Activated T-cell treated with anti-CD3 and anti-CD28 coated beads for 48 hours (primary cell): ENCODE measurements at regions not wholly inside any gene's neighbourhood (a gene's known extent, or its start where the extent isn't known, plus 50 kb on each side); places are given as distances from the start of the nearest gene placed in this dataset.
"Not testable (repeated sequence)": the region's sequence is repeated elsewhere in the genome, so short reads cannot be mapped to it uniquely, and the experiment has no call there.

Source experiments
- DNase-seq: peaks from one replicate; pipeline ENCODE4 v3.0.0-alpha.2; 2020; ENCODE audit warnings: low read depth

DNA sequence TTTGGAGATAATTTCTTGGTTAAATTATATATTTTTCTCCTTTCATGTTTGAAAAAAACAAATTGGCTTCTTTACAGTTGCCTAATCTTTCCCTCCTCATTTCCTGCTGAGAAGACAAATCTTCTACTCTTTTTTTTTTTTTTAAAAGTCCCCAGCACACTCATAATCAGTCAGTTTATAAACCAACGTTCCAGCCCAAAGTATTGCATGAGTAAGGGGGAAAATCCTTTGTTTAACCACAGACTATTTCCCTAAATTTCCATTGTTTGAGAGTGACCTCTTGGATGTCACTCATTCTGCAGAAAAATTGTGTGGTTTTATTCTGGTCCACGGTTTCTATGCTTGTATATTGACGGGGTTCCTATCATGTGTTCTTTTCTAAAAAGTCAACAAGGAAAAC lies 55.1 kb upstream of the TLR4 start:
- no peak for DNase-seq

GRCh38 chr9:117644932-117645636 lies 59.1 kb upstream of the TLR4 start:
- DNase-seq: no peak

- peak; percentile 35 for DNase-seq
These were observed 59.9 kb upstream of the TLR4 start for GRCh38 chr9:117644133-117644931.

DNA sequence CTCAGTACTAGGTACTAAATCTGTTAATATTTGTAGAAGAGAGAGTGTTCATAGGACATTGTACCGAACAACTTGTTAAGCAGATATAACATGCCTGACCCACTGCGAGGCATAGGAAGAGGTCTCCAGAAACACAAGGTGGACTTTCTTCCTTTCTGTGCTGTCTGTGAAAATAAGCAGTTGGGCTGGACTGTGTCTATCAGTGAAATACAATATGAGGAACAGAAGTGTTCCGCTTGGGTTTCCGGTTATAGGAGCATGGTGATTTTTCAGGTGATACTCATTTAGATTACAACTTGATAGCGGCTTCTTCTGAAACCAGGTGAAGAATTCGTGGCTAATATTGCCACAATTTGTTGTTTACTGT lies 60.9 kb upstream of the TLR4 start:
- DNase-seq: no peak

DNA sequence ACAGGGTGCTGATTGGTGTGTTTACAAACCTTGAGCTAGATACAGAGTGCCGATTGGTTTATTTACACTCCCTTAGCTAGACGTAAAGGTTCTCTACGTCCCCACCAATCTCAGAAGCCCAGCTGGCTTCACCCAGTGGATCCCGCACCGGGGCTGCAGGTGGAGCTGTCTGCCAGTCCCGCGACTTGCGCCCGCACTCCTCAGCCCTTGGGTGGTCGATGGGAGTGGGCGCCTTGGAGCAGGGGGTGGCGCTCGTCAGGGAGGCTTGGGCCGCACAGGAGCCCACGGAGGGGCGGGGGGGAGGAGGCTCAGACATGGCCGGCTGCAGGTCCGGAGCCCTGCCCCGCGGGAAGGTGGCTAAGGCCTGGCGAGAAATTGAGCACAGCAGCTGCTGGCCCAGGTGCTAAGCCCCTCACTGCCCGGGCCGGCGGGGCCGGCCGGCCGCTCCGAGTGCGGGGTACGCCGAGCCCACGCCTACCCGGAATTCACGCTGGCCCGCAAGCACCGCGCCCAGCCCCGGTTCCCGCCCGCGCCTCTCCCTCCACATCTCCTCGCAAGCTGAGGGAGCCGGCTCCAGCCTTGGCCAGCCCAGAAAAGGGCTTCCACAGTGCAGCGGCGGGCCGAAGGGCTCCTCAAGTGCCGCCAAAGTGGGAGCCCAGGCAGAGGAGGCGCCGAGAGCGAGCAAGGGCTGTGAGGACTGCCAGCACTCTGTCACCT lies 61.5 kb upstream of the TLR4 start:
- DNase-seq: not testable (repeated sequence)

GRCh38 chr9:117636681-117637080 lies 67.5 kb upstream of the TLR4 start:
- no peak for DNase-seq

- DNase-seq: no peak
These were observed 79.0 kb upstream of the TLR4 start for GRCh38 chr9:117625154-117625553.

- no peak for DNase-seq
These were observed 80.1 kb upstream of the TLR4 start for GRCh38 chr9:117624106-117624505.

- DNase-seq: no peak
These were observed 81.9 kb upstream of the TLR4 start for GRCh38 chr9:117622347-117622746.

GRCh38 chr9:117616431-117616831 lies 87.8 kb upstream of the TLR4 start:
- no peak for DNase-seq

GRCh38 chr9:117612317-117612716 lies 91.9 kb upstream of the TLR4 start:
- DNase-seq: no peak

GRCh38 chr9:117597977-117598376 lies 106.2 kb upstream of the TLR4 start:
- no peak for DNase-seq

GRCh38 chr9:117596678-117597077 lies 107.5 kb upstream of the TLR4 start:
- no peak for DNase-seq

GRCh38 chr9:117595650-117596049 lies 108.6 kb upstream of the TLR4 start:
- DNase-seq: no peak

DNA sequence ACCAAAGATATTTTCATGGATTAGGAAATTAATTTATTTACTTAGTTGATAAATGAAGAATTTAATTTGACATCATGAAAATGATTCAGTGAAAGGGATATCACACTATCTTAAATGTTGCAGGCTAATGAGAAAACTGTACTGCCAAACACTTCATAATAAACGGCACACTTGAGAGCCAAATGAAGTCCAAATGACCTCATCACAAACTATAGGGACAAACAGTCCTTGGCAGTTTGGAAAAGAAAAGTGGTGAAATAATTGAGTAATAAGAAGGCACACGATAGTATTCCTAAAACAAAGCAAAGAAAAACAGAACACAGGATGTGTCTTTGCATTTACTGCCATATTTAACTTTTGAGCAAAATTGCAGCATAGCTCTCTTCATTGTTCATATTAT lies 116.9 kb upstream of the TLR4 start:
- no peak for DNase-seq

GRCh38 chr9:117574099-117574498 lies 130.1 kb upstream of the TLR4 start:
- DNase-seq: no peak

DNA sequence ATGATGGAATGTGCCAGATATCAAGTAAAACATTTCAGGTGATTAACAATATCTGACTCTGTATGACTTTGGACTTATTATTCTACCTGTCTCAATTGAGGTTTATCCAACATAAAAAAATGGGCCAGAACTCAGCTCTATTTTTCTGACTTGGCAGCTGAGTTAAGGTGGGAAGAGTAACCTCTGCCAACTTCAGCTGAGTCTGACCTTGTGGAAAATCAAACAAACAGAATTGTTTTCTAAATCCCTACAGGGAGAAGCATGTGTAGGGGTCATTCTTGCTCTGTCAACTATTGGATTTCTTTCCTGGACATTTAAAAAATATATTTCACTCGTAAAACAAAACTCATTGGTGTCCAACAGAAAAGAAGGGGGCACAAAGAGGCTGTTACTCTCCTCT lies 139.4 kb upstream of the TLR4 start:
- no peak for DNase-seq

GRCh38 chr9:117561761-117562160 lies 142.4 kb upstream of the TLR4 start:
- DNase-seq: no peak

GRCh38 chr9:117555964-117556629 lies 141.2 kb upstream of the ASTN2 start:
- peak; percentile 30 for DNase-seq

DNA sequence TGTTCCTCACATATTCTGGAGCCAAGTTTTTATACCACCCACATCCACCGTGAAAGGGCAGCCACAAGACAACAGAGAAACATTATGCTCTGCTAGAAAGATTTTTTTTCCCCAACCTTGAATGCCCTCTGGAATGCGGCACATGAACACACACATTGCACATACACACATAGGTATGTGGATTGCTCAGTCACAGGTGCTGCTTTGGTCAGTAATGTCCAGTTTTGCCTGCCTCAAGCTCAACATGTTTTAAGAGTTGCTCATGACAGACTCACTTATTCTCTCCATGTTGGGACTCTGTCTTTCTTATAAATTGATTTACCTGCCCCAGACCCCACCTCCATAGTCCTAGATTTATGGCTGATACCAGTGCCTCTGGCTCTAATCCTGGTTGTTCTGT lies 138.0 kb upstream of the ASTN2 start:
- no peak for DNase-seq

DNA sequence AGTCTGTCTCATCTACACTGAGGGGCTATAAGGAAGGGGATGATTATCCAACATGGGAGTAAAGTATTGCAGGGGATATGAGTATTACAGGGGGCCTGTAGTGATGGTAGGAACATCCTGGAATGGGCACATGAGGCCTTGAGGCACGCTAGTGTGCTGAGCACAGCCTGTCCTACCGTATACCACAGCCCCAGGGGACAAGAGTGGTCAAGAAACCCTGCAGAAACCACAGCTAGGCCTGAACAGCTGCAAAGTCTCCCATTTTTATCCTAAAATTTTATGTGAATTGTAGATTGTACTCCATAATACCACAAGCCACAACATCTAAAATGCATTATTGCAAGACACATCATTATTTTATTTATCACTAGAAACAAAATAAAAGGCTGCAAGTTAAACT lies 136.3 kb upstream of the ASTN2 start:
- no peak for DNase-seq

DNA sequence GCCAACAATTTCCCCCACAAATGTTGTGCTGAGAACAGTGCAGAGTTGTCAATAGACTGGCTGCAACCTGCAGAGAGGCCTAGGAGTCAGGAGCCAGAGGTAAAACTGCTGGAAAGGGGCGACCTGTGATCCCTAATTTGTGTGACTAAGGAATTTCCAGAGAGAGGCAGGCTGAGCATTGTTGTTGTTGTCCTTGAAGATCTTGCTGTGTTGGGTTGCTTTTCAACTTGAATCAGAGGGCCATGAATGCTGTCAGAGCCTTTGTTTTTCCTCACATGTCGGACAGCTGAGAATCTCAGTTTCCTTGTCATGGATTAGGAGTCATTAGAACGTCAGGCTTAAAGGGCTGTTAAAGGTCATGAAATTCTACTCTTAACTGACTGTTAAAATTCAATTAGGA lies 134.6 kb upstream of the ASTN2 start:
- no peak for DNase-seq

GRCh38 chr9:117548556-117548955 lies 133.7 kb upstream of the ASTN2 start:
- no peak for DNase-seq
